Dendritic cell treated with granulocyte-macrophage colony-stimulating factor and Interleukin-4, amounts not matched to agents 40 ng/mL and 50 ng/mL, for 4 days (primary cell): ENCODE measurements at regions not wholly inside any gene's neighbourhood (a gene's known extent, or its start where the extent isn't known, plus 50 kb on each side); places are given as distances from the start of the nearest gene placed in this dataset.
"Not testable (repeated sequence)": the region's sequence is repeated elsewhere in the genome, so short reads cannot be mapped to it uniquely, and the experiment has no call there.

Experiments used
- H3K27ac Mint-ChIP-seq: one replicate; pipeline ENCODE4 v1.8.0; 2022; ENCODE audit warnings: mild to moderate bottlenecking, mixed read lengths
- H3K27me3 Mint-ChIP-seq: one replicate; pipeline ENCODE4 v1.8.0; 2022; ENCODE audit warnings: mild to moderate bottlenecking, mixed read lengths
- H3K36me3 Mint-ChIP-seq: one replicate; pipeline ENCODE4 v1.8.0; 2022; ENCODE audit warnings: low read depth, mixed read lengths
- H3K4me1 Mint-ChIP-seq: one replicate; pipeline ENCODE4 v1.8.0; 2022; ENCODE audit warnings: low read depth, mixed read lengths
- H3K4me3 Mint-ChIP-seq: one replicate; pipeline ENCODE4 v1.8.0; 2022; ENCODE audit warnings: mild to moderate bottlenecking, moderate library complexity, mixed read lengths
- H3K9me3 Mint-ChIP-seq: one replicate; pipeline ENCODE4 v1.8.0; 2022; ENCODE audit warnings: mixed read lengths
- intact Hi-C: fragments of 100-400 bp; cut with micrococcal nuclease; formaldehyde crosslinking; loops from one replicate; pipeline ENCODE4 v1.15.0; 2022

DNA sequence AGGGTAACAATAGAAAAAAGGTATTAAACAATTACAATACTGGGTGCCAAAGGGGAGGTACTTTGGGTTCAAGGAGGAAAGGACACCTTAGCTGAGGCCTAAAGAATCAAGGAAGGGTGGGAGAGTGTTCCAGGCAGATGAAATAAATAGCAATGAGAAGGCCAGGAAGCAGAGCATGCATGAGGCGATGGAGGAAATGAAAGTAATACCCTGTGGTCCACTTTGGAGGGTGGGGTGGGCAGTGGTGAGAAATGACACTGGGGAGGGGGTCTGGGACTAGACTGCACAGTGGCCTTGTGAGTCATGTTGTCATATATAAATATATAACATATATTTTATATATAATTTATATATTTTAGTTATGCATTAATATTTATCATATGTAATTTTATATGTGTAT lies 55.9 kb downstream of the BHLHE40 start:
- H3K4me1 Mint-ChIP-seq, result peaks cover 58% of the 10 kb centered on the region
- intact Hi-C loops, result no loop called here
- H3K4me3 Mint-ChIP-seq, result no peak overlapping the region
- no peak overlapping the region for H3K27ac Mint-ChIP-seq
- H3K9me3 Mint-ChIP-seq, result no peaks in the 10 kb centered on the region
- no peaks in the 10 kb centered on the region for H3K36me3 Mint-ChIP-seq
- no peaks in the 10 kb centered on the region for H3K27me3 Mint-ChIP-seq

DNA sequence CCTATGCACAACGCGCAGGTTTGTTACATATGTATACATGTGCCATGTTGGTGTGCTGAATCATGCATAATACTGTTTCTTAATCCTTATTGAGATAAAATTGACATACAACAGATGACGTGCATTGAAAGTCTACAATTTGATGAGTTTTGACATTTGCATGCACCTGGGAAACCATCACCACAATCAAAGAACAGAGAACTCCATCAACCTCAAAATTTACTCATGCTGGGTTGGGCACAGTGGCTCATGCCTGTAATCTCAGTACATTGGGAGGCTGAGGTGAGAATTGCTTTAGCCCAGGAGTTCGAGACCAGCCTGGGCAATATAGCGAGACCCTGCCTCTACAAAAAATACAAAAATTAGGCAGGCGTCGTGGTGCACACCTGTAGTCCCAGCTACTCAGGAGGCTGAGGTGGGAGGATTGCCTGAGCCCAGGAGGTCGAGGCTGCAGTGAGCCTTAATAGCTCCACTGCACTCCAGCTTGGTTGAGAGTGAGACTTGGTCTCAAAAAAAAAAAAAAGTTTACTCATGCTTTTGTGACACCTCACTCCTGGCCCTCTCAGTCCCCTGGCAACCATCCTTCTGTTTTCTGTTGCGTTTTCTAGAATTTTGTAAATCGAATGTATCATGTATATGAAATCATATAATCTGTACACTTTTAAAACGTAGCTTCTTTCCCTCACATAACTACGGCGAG lies 56.6 kb downstream of the BHLHE40 start:
- Mint-ChIP-seq H3K27ac (peak overlapping the region; percentile 28), H3K4me1 (peaks cover 54% of the 10 kb centered on the region), H3K9me3 (no peaks in the 10 kb centered on the region), H3K36me3 (no peaks in the 10 kb centered on the region), H3K27me3 (no peaks in the 10 kb centered on the region), H3K4me3 (no peak overlapping the region)
- intact Hi-C loops, result no loop called here

DNA sequence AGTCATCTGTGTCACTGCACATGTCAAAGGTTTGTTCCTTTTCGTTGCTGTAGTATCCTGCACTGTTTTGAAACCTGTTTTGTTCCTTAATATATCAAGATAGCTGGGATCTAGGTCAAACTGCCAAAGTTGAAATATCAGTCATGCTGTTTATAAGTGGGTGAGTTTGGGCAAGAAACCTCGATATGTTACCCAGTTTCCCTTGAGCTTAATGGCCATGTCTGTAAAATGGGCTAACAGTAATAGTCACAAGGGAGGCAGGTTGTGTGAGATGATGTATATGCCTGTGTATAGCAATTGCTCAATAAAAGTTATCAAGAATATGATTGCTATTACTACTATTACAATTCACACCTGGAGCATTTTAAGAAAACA lies 57.1 kb downstream of the BHLHE40 start:
- no peaks in the 10 kb centered on the region for H3K27me3 Mint-ChIP-seq
- no peaks in the 10 kb centered on the region for H3K9me3 Mint-ChIP-seq
- intact Hi-C loops, result no loop called here
- H3K27ac Mint-ChIP-seq, result peak overlapping the region; percentile 28
- no peak overlapping the region for H3K4me3 Mint-ChIP-seq
- H3K36me3 Mint-ChIP-seq, result no peaks in the 10 kb centered on the region
- H3K4me1 Mint-ChIP-seq, result peaks cover 49% of the 10 kb centered on the region

DNA sequence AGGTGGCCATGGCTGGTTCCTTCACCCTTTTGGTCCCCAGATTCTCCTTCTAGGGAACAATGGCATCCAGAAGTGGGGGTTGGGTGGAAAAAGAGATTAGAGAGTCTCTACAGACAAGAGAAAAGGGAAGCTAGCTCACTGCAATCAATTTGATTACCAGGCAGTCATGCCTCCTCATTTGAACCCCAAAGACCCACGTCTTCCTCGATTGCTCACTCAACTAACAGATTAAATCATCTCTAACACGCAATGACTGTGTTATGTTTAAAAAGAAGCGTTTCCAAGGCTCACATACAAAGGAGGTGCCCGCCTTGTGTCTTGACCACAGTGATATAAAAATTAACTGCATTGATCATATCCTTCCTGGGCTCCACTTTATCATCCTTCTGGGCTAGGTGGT lies 57.6 kb downstream of the BHLHE40 start:
- H3K27ac Mint-ChIP-seq, result peak overlapping the region; percentile 63
- H3K4me3 Mint-ChIP-seq, result no peak overlapping the region
- peaks cover 44% of the 10 kb centered on the region for H3K4me1 Mint-ChIP-seq
- H3K9me3 Mint-ChIP-seq, result no peaks in the 10 kb centered on the region
- no peaks in the 10 kb centered on the region for H3K36me3 Mint-ChIP-seq
- H3K27me3 Mint-ChIP-seq, result no peaks in the 10 kb centered on the region
- intact Hi-C loops, result no loop called here

DNA sequence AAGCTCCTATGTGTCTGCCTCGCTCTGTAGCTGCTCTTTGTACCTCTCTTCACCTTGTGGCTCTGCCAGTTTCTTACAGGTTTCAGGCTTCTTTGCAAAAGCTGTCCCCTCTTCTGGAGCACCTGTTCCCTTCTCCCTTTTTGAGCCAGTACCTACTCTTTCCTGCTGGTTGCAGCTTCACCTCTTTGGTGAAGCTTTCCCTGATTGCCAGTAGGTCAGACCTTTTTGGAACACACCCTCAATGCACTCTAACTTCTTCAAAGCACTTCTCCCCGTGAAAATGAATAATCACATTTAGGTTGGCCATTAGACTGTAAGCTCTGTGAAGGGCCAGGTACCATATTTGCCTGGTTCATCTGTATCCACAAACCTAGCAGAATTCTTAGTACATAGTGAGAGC lies 60.3 kb downstream of the BHLHE40 start:
- no peaks in the 10 kb centered on the region for H3K27me3 Mint-ChIP-seq
- H3K4me3 Mint-ChIP-seq, result no peak overlapping the region
- no peak overlapping the region for H3K27ac Mint-ChIP-seq
- intact Hi-C loops, result no loop called here
- peaks cover 40% of the 10 kb centered on the region for H3K4me1 Mint-ChIP-seq
- H3K9me3 Mint-ChIP-seq, result no peaks in the 10 kb centered on the region
- H3K36me3 Mint-ChIP-seq, result no peaks in the 10 kb centered on the region

DNA sequence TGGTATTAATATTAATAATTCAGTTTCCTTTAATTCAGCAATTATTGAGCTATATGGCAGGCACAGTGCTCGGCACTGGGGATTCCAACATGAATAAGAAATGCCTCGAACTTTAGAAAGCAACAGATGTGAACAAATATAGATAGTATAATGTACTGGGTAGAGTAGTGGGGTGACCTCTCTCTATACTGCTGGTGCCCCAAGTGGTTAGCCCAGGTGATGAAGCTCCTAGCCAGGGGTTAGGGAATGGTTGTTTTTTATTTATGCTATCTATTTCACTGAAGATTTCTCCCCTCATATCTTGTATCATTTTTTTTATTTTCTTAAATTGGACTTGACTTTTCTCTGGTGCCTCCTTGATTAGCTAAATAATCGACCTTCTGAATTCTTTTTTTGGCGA lies 62.1 kb downstream of the BHLHE40 start:
- no peak overlapping the region for H3K27ac Mint-ChIP-seq
- H3K4me1 Mint-ChIP-seq, result peaks cover 30% of the 10 kb centered on the region
- no peaks in the 10 kb centered on the region for H3K36me3 Mint-ChIP-seq
- H3K27me3 Mint-ChIP-seq, result no peaks in the 10 kb centered on the region
- H3K9me3 Mint-ChIP-seq, result no peaks in the 10 kb centered on the region
- H3K4me3 Mint-ChIP-seq, result no peak overlapping the region
- intact Hi-C loops, result no loop called here

DNA sequence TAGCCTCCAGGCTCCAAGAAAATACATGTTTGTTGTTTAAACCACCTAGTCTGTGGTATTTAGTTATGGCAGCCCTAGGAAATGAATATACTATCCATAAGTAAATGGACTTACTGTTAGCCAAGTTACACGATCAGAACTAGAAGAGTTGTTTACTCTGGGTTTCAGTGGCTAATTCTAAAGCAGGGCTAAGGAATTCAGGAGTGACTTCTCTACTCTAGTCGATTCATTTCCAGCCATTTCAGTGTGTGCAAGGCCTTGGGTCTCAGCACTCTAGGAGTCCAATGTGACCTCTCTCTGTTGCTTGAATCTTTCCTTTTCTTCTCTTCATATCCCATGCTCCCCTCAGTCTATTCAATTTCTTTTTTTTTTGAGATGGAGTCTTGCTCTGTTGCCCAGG lies 66.7 kb downstream of the BHLHE40 start:
- Mint-ChIP-seq H3K27me3 (no peaks in the 10 kb centered on the region), H3K27ac (no peak overlapping the region), H3K36me3 (no peaks in the 10 kb centered on the region), H3K4me1 (peaks cover 8% of the 10 kb centered on the region), H3K4me3 (no peak overlapping the region), H3K9me3 (peaks cover 17% of the 10 kb centered on the region)
- intact Hi-C loops, result no loop called here

DNA sequence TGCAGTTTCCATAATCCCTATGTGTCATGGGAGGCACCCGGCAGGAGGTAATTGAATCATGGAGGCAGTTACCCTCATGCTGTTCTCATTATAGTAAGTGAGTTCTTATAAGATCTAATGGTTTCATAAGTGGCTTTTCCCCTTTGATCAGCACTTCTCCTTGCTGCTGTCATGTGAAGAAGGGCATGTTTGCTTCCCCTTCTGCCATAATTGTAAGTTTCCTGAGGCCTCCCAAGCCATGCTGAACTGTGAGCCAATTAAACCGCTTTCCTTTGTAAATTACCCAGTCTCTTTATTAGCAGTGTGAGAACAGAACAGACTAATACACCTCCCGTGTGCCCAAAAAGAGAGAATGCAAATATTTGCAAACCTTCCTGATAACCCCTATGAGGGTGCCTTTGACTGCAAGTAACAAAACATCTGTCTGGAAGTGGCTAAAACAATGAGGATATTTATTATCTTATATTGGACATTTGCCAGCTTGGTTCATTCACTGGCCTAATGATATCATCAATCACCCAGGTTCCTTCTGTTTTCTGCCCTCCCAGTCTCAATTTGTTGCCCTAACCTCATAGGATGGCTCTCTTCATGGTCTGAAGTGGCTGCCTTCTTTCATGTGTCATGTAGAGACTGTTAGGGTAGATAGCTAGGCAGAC lies 68.7 kb downstream of the BHLHE40 start:
- Mint-ChIP-seq H3K36me3 (no peaks in the 10 kb centered on the region), H3K27ac (no peak overlapping the region), H3K9me3 (peaks cover 17% of the 10 kb centered on the region), H3K4me1 (peaks cover 19% of the 10 kb centered on the region), H3K4me3 (no peak overlapping the region), H3K27me3 (no peaks in the 10 kb centered on the region)
- intact Hi-C loops, result no loop called here

DNA sequence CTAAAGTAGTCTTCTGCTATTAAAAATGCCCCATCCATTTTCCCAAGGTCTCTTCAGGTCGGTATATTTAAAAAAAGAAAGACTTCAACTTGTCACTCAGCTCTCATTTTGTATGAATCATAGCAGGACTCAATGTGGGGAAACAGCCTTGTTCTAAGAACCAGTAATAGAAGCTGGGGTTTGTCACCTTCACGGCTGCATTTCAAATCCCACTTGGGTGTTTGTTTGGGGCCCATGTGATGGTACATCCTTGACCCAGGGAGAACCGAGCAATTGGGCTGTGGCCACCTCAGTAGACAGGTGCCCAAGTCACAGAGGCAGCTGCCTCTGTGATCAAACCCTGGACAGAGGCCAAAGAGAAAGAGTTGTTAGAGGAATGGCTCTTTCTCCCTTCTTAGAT lies 70.3 kb upstream of the ARL8B start:
- Mint-ChIP-seq H3K9me3 (peaks cover 17% of the 10 kb centered on the region), H3K27me3 (no peaks in the 10 kb centered on the region), H3K4me3 (no peak overlapping the region), H3K36me3 (no peaks in the 10 kb centered on the region), H3K27ac (no peak overlapping the region), H3K4me1 (peaks cover 52% of the 10 kb centered on the region)
- intact Hi-C loops, result no loop called here

DNA sequence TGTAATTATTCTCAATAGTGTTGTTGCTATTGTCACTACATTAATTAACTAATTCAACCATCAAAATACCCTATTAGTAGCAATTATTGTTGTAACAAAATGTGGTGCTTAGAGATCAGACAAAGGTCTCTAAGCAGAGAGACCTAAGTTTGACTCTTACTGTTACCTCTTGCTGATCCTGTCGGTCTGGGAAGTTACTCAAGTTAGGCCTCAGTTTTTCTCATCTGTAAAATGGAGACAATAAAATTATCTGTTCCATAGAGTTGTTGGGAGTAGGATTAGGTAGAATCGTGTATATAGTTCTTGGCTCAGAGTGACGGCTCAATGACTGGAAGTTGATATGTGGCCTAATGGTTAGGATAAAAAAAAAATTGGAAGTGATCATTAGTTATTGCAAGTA lies 69.8 kb upstream of the ARL8B start:
- Mint-ChIP-seq H3K27ac (peak overlapping the region; percentile 92), H3K36me3 (no peaks in the 10 kb centered on the region), H3K4me3 (no peak overlapping the region), H3K27me3 (no peaks in the 10 kb centered on the region), H3K9me3 (peaks cover 17% of the 10 kb centered on the region), H3K4me1 (peaks cover 56% of the 10 kb centered on the region)
- intact Hi-C loops, result no loop called here

DNA sequence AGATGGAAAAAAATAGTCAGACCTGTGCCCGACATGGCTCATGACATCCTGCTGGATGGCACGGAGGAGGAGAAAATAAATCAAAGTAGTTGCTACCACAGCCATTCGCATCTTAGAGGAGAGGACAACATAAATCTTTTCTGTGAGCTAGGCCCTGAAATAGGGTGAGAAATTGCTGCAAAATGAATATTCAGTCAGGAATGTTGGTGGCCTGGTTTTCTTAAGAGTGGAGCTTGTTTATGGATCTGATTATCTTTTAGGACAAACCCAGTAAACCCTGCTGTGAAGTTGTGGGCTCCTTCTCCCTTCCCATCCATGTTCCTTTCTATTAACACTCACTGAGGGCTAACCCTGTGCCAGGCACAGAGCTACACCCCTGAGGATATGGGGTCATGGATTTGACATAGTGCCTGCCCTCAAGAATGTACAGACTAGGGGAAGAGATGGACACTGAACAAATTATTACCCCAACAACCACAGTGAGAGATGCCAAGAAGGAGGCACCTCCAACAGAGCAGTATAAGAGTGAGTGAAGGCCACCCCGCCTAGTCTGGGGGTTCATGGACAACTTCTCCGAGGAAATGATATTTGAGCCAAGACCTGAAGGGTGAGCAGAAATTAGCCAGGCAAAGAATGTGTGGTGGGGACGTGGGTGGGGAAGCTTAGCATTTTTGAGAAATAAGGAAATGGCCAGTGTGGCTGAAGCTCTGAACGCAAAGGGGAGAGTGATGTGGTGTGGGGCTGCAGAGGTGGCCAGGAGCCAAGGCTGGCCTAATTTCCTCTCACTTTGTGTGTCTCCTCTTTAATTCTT lies 68.9 kb upstream of the ARL8B start:
- peak overlapping the region; percentile 92 for H3K27ac Mint-ChIP-seq
- peaks cover 66% of the 10 kb centered on the region for H3K4me1 Mint-ChIP-seq
- intact Hi-C loops, result no loop called here
- no peak overlapping the region for H3K4me3 Mint-ChIP-seq
- H3K27me3 Mint-ChIP-seq, result no peaks in the 10 kb centered on the region
- peaks cover 8% of the 10 kb centered on the region for H3K9me3 Mint-ChIP-seq
- H3K36me3 Mint-ChIP-seq, result no peaks in the 10 kb centered on the region

DNA sequence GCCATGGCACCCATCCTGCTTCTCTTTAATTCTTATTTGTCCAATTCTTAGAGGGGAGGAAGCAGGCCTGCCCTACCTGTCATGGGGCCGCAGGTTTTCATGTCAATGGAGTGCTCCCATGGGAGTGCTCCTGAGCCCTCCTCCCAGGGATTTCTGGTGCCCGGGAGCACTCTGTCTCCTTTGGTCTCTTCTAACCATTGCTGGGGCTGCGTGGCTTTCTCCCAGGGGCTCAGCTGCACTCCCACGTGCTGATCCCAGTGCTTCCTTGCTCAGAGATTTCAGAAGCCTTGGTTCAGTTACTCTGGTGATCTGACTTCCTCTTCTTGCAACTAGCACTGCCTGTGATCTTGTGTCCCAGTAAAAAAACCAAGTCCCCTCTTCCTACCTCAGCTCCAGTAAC lies 68.0 kb upstream of the ARL8B start:
- H3K4me1 Mint-ChIP-seq, result peaks cover 73% of the 10 kb centered on the region
- H3K9me3 Mint-ChIP-seq, result no peaks in the 10 kb centered on the region
- no peaks in the 10 kb centered on the region for H3K27me3 Mint-ChIP-seq
- no peak overlapping the region for H3K4me3 Mint-ChIP-seq
- H3K27ac Mint-ChIP-seq, result peak overlapping the region; percentile 92
- intact Hi-C loops, result loop anchor here (2.0 kb wide), 1 partner anchor 75 kb away; the partner anchor contains the start of gene BHLHE40
- no peaks in the 10 kb centered on the region for H3K36me3 Mint-ChIP-seq

DNA sequence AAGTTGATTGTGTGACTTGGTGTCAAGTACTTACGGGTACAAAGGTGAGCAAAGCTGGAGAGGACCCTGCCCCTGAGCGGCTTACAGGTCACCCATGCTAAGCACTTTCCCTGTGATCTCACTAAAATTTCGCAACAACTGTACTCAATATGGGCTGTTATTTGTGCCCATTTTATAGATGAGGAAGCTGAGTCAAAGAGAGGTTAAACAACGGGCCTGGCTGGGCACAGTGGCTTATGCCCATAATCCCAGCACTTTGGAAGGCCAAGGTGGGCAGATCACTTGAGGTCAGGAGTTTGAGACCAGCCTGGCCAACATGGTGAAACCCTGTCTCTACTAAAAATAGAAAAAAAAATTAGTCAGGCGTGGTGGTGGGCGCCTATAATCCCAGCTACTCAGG lies 67.5 kb upstream of the ARL8B start:
- intact Hi-C loops, result loop anchor here (2.0 kb wide), 1 partner anchor 76 kb away; the partner anchor contains the start of gene BHLHE40
- not testable (repeated sequence) for H3K4me3 Mint-ChIP-seq, H3K27me3 Mint-ChIP-seq, H3K36me3 Mint-ChIP-seq, H3K9me3 Mint-ChIP-seq
- Mint-ChIP-seq H3K27ac (peak overlapping the region; percentile 92), H3K4me1 (peaks cover 73% of the 10 kb centered on the region)
